Bone marrow (tissue), 2 donors: ENCODE measurements at regions not wholly inside any gene's neighbourhood (a gene's known extent, or its start where the extent isn't known, plus 50 kb on each side); places are given as distances from the start of the nearest gene placed in this dataset.

Experiments used
- DNase-seq, 2 donors: peaks; one replicate each; lab custom pipeline; 2025; lab: John Stamatoyannopoulos, UW

- no peak for DNase-seq
Observed at GRCh38 chr10:75294518-75294865, 58.7 kb upstream of the COMTD1 start.

GRCh38 chr10:75294031-75294437, 58.3 kb upstream of the COMTD1 start:
- DNase-seq, result no peak

GRCh38 chr10:75293446-75293820, 57.7 kb upstream of the COMTD1 start:
- no peak for DNase-seq

- DNase-seq, result no peak
Observed at GRCh38 chr10:75292794-75293445, 57.2 kb upstream of the COMTD1 start.

DNA sequence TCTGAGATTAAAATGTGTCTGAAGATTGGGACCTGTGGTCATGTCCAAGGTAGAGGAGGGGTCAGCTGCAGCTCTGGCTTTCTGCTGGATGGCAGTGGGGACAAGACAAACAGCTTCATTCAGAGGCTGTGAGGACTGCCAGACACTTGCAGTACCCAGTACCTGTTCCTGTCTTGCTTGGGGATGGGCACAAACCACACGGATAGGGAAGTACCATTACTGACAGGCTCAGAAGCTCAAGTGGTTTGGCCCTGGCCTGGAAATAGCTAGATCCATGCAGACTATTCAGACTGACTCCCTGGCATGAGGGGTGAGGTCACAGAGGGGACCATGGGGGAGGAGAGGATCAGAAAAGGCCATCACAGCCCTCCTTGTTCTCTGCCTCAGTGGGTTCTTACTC, 56.0 kb upstream of the COMTD1 start:
- no peak for DNase-seq

DNA sequence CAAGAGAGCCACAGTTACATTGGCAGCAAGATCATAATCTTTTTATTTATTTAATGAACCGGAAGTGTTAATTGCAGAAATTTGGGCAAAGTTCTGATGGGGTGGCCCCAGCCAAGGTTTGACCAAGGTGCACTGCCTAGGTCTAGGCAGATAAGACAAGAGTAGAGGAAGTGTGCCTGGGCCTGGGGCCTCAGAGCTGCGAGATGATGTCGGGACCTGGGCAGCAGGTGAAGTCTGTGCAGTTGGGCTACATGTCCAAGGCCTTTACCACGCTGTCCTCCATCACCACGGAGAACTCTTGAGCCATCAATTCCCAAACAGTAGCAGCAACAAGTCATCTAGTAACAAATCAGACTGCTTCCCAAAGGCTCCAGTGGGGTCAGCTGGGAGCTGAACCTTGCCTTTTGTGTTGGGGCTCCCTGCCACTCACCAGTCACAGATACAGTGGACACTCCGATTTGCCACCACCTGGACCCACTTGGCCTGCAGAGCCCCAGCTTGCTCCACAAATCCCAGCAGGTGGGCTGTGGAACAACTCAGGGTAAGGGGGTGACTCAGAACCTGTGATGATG, 52.5 kb upstream of the COMTD1 start:
- no peak for DNase-seq

- DNase-seq, result no peak
Observed at GRCh38 chr10:75287697-75288096, 51.9 kb upstream of the COMTD1 start.

GRCh38 chr10:75286901-75287300, 51.1 kb upstream of the COMTD1 start:
- DNase-seq, result no peak
